ENCODE measurements at regions not wholly inside any gene's neighbourhood (a gene's known extent, or its start where the extent isn't known, plus 50 kb on each side); places are given as distances from the start of the nearest gene placed in this dataset.
A peak's percentile ranks its signal among the peaks of the same experiment; 100 is the strongest.

GRCh38 chr12:84741692-84742091 lies 170.9 kb downstream of the SLC6A15 start:
- Histone ChIP-seq H3K36me3 (no peaks in the 10 kb centered on the region), H3K4me3 (ENCODE audit: low read depth, low read length) (no peak overlapping the region), H3K9me3 (ENCODE audit: severe bottlenecking) (no peaks in the 10 kb centered on the region), H3K27me3 (ENCODE audit: insufficient read depth, low read depth, severe bottlenecking) (no peaks in the 10 kb centered on the region), H3K27ac (no peak overlapping the region)
- TF ChIP-seq CTCF (IDR thresholded peaks at IDR 0.05; ENCODE audit: low read depth, low read length), result no peak
- no peak for DNase-seq

- H3K27ac ChIP-seq, result no peak overlapping the region
- H3K4me3 ChIP-seq (ENCODE audit: low read depth, low read length), result no peak overlapping the region
- TF ChIP-seq CTCF (IDR thresholded peaks at IDR 0.05; ENCODE audit: low read depth, low read length), result no peak
- no peaks in the 10 kb centered on the region for H3K9me3 ChIP-seq (ENCODE audit: severe bottlenecking)
- DNase-seq, result no peak
- no peaks in the 10 kb centered on the region for H3K27me3 ChIP-seq (ENCODE audit: insufficient read depth, low read depth, severe bottlenecking)
- H3K36me3 ChIP-seq, result no peaks in the 10 kb centered on the region
Measured at GRCh38 chr12:84741031-84741430, 171.6 kb downstream of the SLC6A15 start.

GRCh38 chr12:84740602-84741001 lies 172.0 kb downstream of the SLC6A15 start:
- no peak for DNase-seq
- no peak for TF ChIP-seq CTCF (IDR thresholded peaks at IDR 0.05; ENCODE audit: low read depth, low read length)
- Histone ChIP-seq H3K4me3 (ENCODE audit: low read depth, low read length) (no peak overlapping the region), H3K27ac (no peak overlapping the region), H3K9me3 (ENCODE audit: severe bottlenecking) (no peaks in the 10 kb centered on the region), H3K36me3 (no peaks in the 10 kb centered on the region), H3K27me3 (ENCODE audit: insufficient read depth, low read depth, severe bottlenecking) (no peaks in the 10 kb centered on the region)

- no peak for TF ChIP-seq CTCF (IDR thresholded peaks at IDR 0.05; ENCODE audit: low read depth, low read length)
Measured at GRCh38 chr12:84738481-84738972, 174.1 kb downstream of the SLC6A15 start.

GRCh38 chr12:84732828-84733340 lies 179.7 kb downstream of the SLC6A15 start:
- Histone ChIP-seq H3K27me3 (ENCODE audit: insufficient read depth, low read depth, severe bottlenecking) (no peaks in the 10 kb centered on the region), H3K27ac (no peak overlapping the region), H3K36me3 (no peaks in the 10 kb centered on the region), H3K9me3 (ENCODE audit: severe bottlenecking) (no peaks in the 10 kb centered on the region), H3K4me3 (ENCODE audit: low read depth, low read length) (no peak overlapping the region)
- TF ChIP-seq CTCF (IDR thresholded peaks at IDR 0.05; ENCODE audit: low read depth, low read length), result no peak
- no peak for DNase-seq

More at GRCh38 chr12:84738481-84738972, 174.1 kb downstream of the SLC6A15 start:
- Histone ChIP-seq H3K27me3 (ENCODE audit: insufficient read depth, low read depth, severe bottlenecking) (no peaks in the 10 kb centered on the region), H3K9me3 (ENCODE audit: severe bottlenecking) (no peaks in the 10 kb centered on the region), H3K27ac (no peak overlapping the region), H3K4me3 (ENCODE audit: low read depth, low read length) (no peak overlapping the region), H3K36me3 (no peaks in the 10 kb centered on the region)
- no peak for DNase-seq

- H3K27me3 ChIP-seq (ENCODE audit: insufficient read depth, low read depth, severe bottlenecking), result no peaks in the 10 kb centered on the region
- no peak overlapping the region for H3K4me3 ChIP-seq (ENCODE audit: low read depth, low read length)
- peak; percentile 7 for DNase-seq
- no peak for TF ChIP-seq CTCF (IDR thresholded peaks at IDR 0.05; ENCODE audit: low read depth, low read length)
- no peaks in the 10 kb centered on the region for H3K36me3 ChIP-seq
- no peaks in the 10 kb centered on the region for H3K9me3 ChIP-seq (ENCODE audit: severe bottlenecking)
- no peak overlapping the region for H3K27ac ChIP-seq
Measured at GRCh38 chr12:84730561-84731162, 181.9 kb downstream of the SLC6A15 start.

Measured in WERI-Rb-1 (cell line).